HG03432 (cell line): ENCODE measurements at regions not wholly inside any gene's neighbourhood (a gene's known extent, or its start where the extent isn't known, plus 50 kb on each side); places are given as distances from the start of the nearest gene placed in this dataset.

Source experiments
- ATAC-seq: cut with Tn5 transposase; IDR thresholded peaks from one replicate; pipeline ENCODE4 v1.9.1; 2021; ENCODE audit warnings: mild to moderate bottlenecking, moderate library complexity; ENCODE audit not compliant: unreplicated experiment

DNA sequence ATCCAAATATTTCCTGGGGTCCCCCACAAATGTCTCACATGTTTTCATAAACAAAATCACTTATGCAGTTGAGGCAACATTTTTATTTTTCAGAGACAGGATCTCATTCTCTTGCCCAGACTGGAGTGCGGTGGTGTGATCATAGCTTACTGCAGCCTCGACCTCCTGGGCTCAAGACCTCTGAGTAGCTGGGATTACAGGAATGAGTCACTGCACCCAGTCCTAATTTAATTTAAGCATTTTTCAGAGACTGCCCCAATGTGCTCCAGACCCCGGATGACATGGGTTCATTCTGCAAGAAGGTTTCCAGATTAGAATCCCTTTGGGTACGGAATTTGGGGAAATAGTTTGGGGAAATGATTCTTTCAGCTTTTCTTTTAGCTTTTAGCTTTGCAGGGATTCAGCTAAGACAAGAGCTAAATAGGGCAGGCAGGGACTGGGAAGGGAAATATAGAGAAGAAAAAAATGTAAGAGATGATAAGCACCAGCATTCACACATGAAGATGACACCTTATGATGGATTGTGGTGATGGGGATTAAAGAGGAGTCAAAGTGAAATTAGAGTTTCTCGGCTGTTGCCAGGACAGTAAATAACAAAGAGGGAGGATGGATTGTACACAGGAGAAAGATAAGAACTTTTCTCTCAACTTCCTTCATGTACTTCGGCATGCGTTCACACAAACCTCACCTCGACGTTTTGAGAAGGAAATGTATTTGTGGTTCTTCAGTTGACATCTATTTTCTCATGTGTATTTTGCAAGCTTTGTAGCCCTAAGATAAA lies 169.4 kb upstream of the TAB2 start:
- ATAC-seq: peak; percentile 71

GRCh38 chr6:149149653-149150052 lies 167.9 kb upstream of the TAB2 start:
- no peak for ATAC-seq

DNA sequence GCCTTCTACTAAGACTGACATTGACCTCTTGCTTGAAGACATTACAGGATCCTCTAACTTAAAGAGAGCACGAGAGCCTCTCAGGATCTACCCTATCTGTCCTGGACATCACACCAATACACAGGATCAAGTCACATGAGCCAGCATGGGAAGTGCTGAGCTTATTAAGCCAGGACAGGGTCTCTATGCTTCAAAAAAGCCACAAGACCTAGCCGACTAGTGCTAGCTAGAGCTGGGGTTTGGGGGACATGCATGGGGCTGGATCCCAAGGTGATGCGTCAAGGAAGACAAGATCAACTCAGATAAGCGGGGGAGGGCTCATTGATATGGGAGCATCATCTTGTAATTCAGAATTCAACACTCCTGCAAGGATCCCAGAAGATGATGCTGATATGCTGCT lies 167.2 kb upstream of the TAB2 start:
- ATAC-seq: no peak

DNA sequence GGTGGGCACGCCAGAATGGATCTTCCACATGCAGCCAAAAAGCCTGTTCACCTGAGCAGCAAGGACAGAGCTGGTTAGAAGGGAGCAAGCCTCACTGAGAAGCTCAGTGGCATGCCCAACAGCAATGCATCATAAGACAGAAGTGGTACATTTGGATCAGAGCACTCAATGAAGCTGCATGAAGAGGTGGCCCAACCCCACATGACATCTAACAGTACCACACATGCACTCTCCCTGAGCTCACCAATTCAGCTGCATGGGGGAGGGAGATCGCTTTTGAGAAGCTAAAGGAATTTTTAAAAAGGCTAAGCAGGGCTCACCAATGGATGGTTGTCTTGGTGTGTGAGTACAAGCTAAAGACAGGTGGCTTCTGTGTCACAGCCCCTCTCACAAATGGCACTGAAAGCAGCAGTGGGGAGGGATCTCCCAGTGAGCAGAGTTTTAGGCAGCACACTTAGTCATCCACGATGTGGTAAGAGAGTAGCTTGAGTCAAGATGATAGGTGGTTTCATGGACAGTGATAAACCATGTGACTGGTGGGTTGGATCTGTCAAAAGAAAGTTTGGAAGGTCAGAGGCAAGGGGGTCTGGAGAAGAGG lies 166.6 kb upstream of the TAB2 start:
- peak; percentile 55 for ATAC-seq

GRCh38 chr6:149152521-149152920 lies 165.0 kb upstream of the TAB2 start:
- no peak for ATAC-seq

DNA sequence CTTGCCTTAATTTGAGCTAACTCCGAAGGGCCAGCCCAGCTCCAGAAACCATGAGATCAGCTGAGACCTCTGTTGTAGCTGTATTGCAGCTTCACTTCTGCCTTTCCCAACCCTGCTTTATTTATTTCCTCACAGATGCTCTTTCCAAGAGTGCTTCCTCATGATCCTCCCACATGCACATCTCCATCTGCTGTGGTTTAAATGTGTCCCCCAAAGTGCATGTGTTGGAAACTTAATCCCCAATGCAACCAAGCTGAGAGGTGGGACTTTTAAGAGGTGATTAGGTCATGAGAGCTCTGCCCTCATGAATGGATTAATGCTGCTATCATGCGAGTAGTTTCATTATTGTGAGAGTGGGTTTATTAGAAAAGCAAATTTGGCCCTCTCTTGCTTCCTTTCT lies 164.4 kb upstream of the TAB2 start:
- ATAC-seq: no peak

- ATAC-seq: no peak
These were observed 163.8 kb upstream of the TAB2 start for GRCh38 chr6:149153693-149154092.

- ATAC-seq: no peak
These were observed 163.2 kb upstream of the TAB2 start for GRCh38 chr6:149154261-149154821.

DNA sequence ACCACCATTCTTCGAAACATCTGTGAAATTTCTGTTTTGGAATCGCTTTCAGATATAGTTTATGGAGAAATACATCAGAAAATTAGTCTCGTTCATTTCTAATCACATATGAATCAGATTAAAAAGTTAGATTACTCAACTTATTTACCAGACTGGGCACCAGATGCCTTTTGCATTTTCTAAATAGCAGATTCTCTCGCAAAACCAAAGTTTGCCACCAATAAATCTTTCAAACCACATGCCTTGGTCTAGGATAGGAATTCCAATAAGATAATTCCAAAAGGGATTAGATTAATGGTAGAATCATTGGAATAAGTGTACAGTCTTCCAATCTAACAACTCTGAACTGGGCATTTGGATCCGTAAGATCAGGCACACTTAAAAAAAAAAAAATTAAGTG lies 160.4 kb upstream of the TAB2 start:
- no peak for ATAC-seq

- ATAC-seq: no peak
These were observed 159.4 kb upstream of the TAB2 start for GRCh38 chr6:149158076-149158475.

- no peak for ATAC-seq
These were observed 156.6 kb upstream of the TAB2 start for GRCh38 chr6:149160943-149161342.

- no peak for ATAC-seq
These were observed 154.6 kb upstream of the TAB2 start for GRCh38 chr6:149162924-149163323.

GRCh38 chr6:149164199-149164750 lies 153.2 kb upstream of the TAB2 start:
- no peak for ATAC-seq

DNA sequence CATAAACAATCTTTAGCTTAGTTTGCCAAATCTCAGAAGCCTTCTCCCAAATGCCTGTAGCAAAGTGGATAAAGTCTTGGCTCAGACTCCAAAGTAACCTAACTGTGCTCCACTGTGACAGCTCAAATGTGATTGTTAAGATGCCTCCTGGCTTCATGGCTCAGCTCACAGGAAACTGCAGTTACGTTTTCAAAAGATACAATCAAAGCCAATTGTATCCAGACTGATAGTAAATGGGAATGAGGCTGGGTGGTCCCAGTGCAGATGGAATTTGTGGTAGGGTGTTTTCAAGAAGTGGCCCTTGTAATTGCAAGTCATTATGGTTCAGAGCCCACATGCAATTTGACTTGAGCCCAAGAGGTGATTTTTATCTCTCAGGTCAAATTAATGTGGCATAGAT lies 151.2 kb upstream of the TAB2 start:
- ATAC-seq: no peak

- ATAC-seq: no peak
These were observed 150.8 kb upstream of the TAB2 start for GRCh38 chr6:149166747-149167146.

DNA sequence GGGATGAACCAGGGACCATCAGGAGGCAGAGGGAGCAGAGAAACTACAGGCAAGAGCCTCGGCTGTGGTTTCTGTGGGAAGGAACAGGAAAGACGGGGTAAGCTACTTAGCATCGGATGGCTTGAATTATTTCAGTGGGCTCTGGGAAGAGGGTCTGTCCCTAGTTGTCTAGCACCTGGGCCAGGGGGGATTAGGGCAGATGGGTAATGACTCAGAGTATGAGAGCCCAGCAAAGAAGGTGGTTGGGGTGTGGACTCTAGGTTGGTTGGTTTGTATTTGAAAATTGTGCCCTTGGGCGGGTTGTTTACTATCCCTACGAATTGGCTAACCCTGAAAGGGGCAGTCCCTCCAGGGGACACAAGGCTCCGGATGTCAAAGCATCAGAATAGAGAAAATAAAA lies 148.5 kb upstream of the TAB2 start:
- no peak for ATAC-seq

- no peak for ATAC-seq
These were observed 147.6 kb upstream of the TAB2 start for GRCh38 chr6:149169761-149170511.

DNA sequence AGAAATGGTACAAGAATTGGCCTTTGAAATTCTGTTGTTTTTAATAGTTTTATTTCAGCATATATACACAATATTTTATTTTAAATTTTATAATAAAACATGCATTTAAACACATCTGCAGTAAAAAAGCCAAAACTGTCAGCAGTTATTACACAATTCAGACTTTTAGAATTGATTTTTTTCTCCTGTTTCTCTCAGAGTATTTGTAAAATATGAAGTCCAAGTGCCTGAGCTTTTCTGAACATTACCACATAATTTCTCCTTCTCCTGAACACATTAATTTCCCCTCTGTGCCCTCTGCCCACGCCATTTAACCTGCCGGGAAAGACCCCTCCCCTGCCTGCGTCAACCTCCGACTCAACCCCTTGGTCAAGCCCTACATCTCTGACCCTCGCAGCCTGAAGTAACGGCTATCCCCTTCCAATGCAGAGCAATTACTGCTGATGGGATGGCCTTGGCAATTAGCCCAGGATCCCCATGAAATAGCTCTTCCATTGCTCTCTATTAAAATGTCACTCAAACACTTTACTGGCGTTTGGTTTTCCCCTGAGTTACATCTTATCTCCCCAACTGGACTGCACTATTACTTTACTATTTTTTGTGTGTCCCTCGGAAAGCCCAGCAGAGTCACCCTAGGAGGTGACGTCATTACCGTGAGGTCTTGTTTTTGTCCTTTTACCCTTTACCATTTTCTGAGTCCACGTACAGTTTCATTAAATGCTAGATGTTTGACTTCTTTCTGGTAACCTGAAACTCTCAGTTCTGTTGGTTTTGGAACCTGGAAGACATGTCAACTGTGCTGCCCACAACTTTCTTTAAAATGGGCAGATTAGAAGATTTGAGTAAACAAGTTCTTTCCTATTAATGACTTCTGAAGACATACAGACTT lies 146.7 kb upstream of the TAB2 start:
- ATAC-seq: no peak

DNA sequence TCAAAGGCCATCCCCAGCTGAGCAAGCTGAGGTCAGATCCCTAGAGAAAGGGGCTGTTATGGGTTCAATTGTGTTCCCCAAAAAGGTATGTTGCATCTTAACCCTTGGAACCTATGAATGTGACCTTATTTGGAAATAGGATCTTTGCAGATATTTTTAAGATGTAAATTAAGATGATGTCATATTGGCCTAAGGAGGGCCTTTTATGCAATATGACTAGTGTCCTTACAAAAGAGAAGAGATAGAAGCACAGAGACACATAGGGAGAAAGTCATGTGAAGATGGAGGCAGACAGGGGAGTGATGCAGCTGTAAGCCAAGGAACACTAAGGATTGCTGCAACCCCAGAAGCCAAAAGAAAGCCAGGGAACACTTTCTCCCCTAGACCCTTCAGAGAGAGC lies 144.3 kb upstream of the TAB2 start:
- no peak for ATAC-seq

- ATAC-seq: no peak
These were observed 142.6 kb upstream of the TAB2 start for GRCh38 chr6:149174962-149175361.
